Stimulated activated CD4-positive, alpha-beta T cell treated with anti-CD3 and anti-CD28 coated beads, Interleukin-12 subunit alpha, Interleukin-12 subunit beta, amount 100 ng/mL, for 4 hours (primary cell): ENCODE measurements at regions not wholly inside any gene's neighbourhood (a gene's known extent, or its start where the extent isn't known, plus 50 kb on each side); places are given as distances from the start of the nearest gene placed in this dataset.
"Not testable (repeated sequence)": the region's sequence is repeated elsewhere in the genome, so short reads cannot be mapped to it uniquely, and the experiment has no call there.

Experiments used
- DNase-seq: peaks from one replicate; pipeline ENCODE4 v3.0.0-alpha.2; 2020

DNA sequence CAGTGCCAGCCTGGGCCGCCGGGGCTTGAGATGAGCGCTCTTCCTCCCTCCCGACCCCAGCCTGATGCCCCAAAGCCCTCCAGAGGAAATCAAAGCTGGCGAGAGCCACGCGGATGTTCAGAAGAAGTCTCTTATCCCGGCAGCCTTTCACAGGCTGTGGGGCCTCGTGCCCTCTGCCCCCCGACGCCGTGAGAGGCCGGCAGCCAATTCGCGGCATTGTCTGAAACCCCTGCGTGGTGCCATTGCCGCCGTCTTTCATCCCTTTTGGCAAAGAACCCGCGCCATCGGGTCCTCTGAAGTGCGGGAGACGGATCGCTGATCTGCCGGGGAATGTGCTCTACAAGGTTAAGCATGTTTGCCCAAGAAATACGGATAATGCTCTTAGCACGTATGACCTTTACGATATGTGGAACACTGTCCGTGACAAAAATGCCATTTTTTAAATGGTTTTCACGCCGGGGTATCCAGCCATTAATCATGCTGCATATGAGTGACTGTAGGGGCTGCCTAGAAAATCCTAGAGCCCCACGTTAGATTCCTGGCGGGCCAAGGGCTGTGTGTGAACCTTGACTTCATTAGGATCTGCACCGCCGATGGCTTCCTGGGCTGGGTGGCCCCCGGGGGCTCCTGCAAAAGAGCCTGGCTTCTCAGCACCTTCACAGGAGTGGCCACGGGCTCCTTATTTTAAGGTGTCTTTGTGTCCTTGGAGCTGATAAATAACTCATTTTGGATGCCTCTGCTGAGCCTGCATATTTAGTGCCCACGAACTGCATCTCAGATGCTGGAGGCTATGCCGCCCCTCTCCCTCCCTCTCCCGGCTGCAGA is 165.1 kb upstream of the TNRC6C start:
- DNase-seq: no peak

DNA sequence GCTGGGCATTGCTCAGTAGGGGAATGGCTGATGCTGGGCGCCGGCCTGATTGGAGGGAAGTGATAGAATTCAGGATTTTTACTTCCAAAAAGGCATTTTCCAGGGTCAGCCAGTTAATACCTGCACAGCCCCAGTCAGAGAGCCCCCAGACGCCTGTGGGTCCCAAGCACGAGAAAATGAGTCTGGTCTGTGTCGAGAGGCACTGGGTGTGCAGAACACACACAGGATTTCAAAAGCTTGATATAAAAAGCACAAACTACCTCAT is 164.6 kb upstream of the TNRC6C start:
- no peak for DNase-seq

- DNase-seq: no peak
These were observed 163.7 kb upstream of the TNRC6C start for GRCh38 chr17:77794846-77795245.

DNA sequence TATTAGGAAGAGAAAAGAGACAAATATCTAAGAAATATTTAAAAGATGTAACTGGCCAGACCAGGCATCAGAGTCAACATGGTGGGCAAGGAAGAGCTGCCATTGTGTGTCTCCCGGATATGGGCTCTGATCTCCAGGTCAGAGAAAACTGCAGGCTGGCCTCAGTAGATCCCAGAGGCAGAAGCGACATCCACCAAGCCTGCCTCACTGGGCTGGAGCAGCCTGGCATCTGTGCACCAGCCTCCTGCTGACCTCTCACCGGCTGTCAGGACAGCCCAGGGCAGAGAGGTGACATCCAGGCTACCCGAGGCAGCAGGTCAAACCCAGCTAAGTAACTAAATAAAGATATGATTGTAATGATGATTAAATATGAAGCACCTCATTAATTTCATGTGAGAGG is 162.8 kb upstream of the TNRC6C start:
- DNase-seq: no peak

DNA sequence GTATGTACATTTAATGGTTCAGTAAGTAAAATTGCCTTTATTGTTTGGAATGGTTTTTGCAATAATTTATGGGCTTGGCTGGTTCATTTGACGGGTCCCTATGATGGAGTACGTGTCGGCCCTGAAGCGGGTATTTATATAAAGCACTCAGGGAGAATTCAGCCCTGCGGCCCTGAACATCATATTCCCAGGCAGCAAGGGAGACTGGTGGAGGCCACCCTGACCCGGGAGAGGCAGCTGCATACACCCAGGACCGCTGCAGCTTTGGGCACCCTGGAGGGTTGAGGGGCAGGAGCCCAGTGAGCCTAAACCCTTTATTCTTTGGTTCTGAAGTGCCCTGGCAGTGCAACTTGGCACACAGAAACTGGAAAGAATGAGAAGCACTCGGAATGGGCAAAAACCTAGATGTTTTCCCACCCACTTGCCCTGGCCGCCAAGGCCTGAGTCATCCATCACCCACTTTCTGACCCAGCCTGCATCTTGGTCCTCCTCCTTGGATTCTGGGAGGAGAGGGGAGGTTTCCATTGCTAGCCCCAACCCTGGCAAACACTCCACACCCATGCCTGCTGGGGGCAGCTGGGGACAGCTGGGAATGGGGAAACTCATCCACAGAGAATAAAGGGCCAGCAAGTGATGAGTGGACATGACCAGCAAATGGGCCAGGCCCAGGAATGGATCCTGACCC is 162.2 kb upstream of the TNRC6C start:
- no peak for DNase-seq

- no peak for DNase-seq
These were observed 160.5 kb upstream of the TNRC6C start for GRCh38 chr17:77798031-77798430.

- DNase-seq: no peak
These were observed 160.0 kb upstream of the TNRC6C start for GRCh38 chr17:77798481-77798880.

GRCh38 chr17:77800816-77801215 is 157.7 kb upstream of the TNRC6C start:
- no peak for DNase-seq

GRCh38 chr17:77801545-77802332 is 156.8 kb upstream of the TNRC6C start:
- DNase-seq: no peak

DNA sequence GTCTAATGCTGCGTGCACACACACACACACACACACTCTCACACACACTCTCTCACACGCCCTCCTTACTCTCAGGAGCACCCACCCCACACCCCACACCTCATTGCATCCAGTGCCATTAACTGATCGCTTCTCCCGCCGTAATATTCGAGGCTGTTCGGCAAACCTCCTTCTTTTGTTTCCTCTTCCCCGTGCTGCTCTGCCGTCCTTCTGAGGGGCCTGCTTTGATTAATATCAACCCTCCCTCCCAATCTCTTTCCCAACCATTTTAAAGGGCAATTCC is 156.2 kb upstream of the TNRC6C start:
- no peak for DNase-seq

DNA sequence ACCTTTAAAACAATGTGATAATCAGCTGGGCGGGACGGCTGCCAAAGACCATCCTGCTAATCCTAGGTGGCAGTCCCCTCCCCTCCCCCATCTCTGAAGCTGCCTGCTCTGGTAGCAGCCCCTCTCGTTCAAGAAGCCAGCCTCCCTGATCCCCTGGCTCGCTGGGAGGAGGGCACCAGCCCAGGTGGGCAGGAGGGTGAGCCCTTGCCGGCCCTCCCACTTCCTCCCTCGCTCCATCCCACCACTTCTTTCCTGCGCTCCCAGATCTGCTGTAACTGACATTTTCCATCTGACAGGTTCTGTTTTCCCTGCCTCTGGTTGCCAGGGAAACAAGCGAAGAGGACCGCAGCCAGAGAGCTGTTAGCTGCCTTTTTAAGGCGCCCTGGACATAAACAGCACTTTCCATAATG is 155.7 kb upstream of the TNRC6C start:
- DNase-seq: no peak

GRCh38 chr17:77803726-77804125 is 154.8 kb upstream of the TNRC6C start:
- DNase-seq: no peak

DNA sequence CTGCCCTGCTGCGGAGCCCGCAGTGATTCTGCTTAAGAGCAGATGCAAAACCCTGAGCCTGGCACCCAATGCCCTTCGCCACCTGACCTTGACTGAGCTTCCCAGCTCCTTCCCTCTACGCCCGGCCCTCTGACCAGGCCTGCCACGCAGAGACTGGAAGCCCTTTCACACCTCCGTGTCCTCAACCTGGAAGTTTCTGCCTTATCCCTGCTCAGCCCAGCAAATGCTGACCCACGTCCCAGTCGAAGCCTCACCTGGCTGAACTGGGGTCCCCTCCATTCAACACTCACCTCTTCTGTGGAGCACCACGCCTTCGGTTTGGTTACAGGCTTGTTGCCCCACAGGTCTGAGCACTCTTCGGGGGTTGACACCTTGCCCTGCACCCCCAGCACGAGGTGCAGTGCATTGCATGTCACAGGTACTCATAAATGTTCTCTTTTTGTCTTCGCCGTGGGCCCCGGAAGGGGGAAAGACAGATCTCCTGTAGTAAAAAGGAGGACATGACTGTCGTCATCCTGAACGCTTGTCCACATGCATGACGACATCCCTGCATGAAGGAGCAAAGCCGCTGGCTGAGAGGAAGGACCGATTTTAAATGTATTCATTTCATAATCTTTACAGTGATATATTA is 153.6 kb upstream of the TNRC6C start:
- no peak for DNase-seq

DNA sequence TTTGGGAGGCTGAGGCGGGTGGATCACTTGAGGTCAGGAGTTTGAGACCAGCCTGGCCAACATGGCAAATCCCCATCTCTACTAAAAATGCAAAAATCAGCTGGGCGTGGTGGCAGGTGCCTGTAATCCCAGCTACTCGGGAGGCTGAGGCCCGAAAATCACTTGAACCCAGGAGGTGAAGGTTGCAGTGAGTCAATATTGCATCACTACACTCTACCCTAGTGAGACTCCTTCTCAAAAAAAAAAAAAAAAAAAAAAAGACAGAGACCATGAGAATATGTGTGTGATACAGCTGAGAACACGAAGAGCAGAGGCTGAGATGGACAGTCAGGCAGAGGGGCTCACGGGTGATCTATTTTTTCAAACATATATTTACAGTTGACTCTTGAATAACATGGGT is 152.5 kb upstream of the TNRC6C start:
- not testable (repeated sequence) for DNase-seq

GRCh38 chr17:77807051-77807745 is 151.3 kb upstream of the TNRC6C start:
- DNase-seq: no peak

- DNase-seq: no peak
These were observed 150.6 kb upstream of the TNRC6C start for GRCh38 chr17:77807746-77808441.

GRCh38 chr17:77808686-77809425 is 149.6 kb upstream of the TNRC6C start:
- DNase-seq: no peak

- no peak for DNase-seq
These were observed 148.7 kb upstream of the TNRC6C start for GRCh38 chr17:77809814-77810213.

GRCh38 chr17:77810536-77810935 is 148.0 kb upstream of the TNRC6C start:
- DNase-seq: no peak

DNA sequence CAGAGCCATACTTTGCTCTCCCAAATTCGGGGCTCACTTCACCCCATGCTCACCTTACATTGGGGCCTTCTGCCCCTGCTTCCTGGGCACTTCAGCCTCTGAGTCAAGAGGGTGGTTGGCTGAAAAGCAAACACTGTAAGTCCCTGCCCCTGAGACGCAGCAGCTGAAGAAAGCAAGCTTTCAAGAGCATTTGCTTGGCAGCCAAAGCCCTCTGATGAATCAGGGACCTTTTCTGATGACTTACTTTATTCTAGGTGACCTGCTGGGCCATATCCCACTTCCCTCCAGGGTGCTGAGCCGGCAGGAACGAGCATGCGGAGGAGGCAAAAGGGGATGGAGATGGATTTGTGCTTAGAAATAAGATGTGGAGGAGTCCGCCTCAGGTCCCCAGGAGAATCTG is 147.0 kb upstream of the TNRC6C start:
- DNase-seq: no peak

DNA sequence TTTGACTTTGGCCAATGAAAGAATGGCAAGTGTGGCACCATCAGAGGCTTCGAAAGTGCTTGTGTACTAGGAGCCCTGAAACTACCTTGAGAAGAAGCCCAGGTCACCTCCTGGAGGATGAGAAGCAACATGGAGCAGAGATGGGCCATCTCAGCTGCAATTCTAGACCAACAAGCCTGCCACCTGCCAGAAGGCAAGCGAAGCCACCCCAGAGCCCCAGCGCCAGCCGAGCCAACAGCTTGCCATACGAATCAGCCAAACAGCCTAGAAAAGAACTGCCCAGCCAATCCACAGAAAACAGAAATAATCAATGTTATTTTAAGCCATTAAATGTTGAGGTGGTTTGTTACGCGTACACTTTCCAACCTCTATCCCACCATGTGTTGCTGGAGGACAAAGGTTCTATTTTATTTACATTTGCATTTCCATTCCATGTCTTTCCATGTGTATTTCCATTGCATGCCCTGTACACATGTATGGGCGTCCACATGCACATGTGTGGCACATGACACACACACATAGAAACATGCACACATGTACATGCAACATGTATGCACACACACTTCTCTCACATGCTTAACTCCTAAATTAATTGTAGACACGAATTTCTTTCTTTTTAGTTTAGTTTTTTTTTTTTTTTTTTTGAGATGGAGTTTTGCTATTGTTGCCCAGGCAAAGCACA is 144.3 kb upstream of the TNRC6C start:
- no peak for DNase-seq
